RCC 7860 (cell line): ENCODE measurements at regions not wholly inside any gene's neighbourhood (a gene's known extent, or its start where the extent isn't known, plus 50 kb on each side); places are given as distances from the start of the nearest gene placed in this dataset.
"Not testable (repeated sequence)": the region's sequence is repeated elsewhere in the genome, so short reads cannot be mapped to it uniquely, and the experiment has no call there.

ENCODE experiments used
- DNase-seq: peaks from one replicate; pipeline ENCODE4 v3.0.0-alpha.2; 2015; ENCODE audit warnings: low spot score
- FAIRE-seq: peaks from 2 replicates; lab custom pipeline; 2012; peaks lifted over from hg19 to GRCh38; lab: Jason Lieb, UNC

DNA sequence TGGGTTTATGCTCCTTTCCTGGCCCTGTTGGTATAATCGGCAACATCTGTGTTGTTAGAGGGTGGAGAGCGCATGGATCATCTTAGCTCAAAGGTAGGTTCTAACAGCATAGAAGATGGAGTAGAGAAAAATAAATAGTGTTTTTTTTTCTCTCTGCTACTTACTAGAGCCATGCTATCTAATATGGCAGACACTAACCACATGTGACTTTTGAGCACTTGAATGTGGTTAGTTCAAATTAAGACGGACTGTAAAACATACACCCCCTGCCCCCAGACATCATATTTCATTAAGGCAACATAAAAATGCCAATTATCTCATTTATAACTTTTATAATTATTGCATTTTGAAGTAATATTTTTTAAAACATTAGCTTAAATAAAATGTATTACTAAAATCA lies 525.1 kb downstream of the KIF20B start:
- FAIRE-seq, result no peak

GRCh38 chr10:90227217-90227656 lies 525.8 kb downstream of the KIF20B start:
- DNase-seq (peak; percentile 97), FAIRE-seq (peak; percentile 100)

More for the DNA sequence above, 525.1 kb downstream of the KIF20B start:
- DNase-seq, result no peak

- DNase-seq (peak; percentile 60), FAIRE-seq (no peak)
Measured at GRCh38 chr10:90227786-90228185, 526.4 kb downstream of the KIF20B start.

DNA sequence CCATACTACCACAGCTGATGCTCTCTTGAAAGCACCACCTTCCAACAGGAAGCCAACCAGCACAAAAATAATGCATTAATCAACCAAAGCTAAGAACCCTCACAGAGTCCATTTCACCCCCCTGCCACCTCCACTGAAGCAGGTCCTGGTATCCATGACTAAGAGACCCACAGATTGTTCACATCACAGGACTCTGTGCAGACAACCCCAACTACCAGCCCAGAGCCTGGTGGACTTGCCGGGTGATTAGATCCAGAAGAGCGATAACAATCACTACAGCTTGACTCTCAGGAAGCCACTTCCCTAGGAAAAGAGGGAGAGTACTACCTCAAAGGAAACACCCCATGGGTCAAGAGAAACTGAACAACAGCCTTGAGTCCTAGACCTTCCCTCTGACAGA lies 528.1 kb downstream of the KIF20B start:
- FAIRE-seq, result peak; percentile 21
- DNase-seq, result no peak

DNA sequence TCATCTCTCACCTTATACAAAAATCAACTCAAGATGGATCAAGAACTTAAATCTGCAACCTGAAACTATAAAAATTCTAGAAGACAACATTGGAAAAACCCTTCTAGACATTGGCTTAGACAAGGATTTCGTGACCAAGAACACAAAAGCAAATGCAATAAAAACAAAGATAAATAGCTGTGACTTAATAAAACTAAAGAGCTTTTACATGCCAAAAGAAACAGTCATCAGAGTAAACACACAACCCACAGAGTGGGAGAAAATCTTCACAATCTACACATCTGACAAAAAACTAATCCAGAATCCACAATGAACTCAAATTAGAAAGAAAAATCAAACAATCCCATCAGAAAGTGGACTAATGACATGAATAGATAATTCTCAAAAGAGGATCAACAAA lies 532.4 kb downstream of the KIF20B start:
- FAIRE-seq, DNase-seq: not testable (repeated sequence)

DNA sequence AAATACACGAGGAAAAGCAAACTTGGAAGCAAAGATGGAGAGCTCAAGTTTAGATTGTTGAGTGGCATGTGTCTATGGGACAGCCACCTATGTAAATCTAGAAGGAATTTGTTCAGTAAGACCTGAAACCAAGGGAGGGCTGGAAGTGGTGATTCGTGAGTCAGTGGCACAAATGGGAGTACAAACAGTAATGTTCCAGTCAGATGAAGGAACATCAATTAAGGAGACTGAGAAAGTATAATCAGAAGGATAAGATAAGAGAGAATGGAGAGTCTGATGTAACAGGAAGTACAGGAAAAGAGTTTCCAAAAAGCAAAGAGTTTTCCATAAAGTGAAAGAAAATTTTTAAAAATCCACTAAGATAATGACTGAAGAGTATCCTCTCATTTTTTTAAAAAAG lies 544.2 kb downstream of the KIF20B start:
- FAIRE-seq (no peak), DNase-seq (no peak)

- not testable (repeated sequence) for FAIRE-seq, DNase-seq
Measured at GRCh38 chr10:90250784-90251183, 549.4 kb downstream of the KIF20B start.

DNA sequence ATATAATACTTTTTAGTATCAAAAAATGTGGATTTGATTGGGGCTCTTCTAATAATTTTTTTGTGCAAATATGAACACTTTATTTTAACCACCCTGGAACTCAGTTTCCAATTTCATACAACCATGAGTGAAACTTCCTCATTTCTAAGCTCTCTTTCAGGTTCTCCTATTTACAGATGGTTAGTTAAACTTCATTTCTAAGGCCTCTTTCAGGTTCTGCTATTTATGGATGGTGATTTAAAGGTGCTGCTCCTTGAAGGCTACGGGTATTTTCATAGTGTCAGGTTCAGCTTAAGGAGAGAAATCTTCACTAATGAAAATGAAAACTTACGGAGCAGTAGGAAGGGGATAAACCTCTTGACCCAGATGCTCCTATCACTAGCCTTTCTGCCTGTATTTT lies 568.3 kb downstream of the KIF20B start:
- FAIRE-seq (no peak), DNase-seq (no peak)

GRCh38 chr10:90274721-90275468 lies 573.5 kb downstream of the KIF20B start:
- DNase-seq, result no peak
- FAIRE-seq, result no peak

GRCh38 chr10:90276894-90277475 lies 575.6 kb downstream of the KIF20B start:
- FAIRE-seq (no peak), DNase-seq (no peak)

- no peak for FAIRE-seq
- no peak for DNase-seq
Measured at GRCh38 chr10:90286406-90286805, 571.4 kb downstream of the HTR7 start.

- no peak for DNase-seq
- FAIRE-seq, result no peak
Measured at GRCh38 chr10:90286941-90287340, 570.9 kb downstream of the HTR7 start.

GRCh38 chr10:90288391-90288933 lies 569.4 kb downstream of the HTR7 start:
- FAIRE-seq, result no peak
- DNase-seq, result no peak

DNA sequence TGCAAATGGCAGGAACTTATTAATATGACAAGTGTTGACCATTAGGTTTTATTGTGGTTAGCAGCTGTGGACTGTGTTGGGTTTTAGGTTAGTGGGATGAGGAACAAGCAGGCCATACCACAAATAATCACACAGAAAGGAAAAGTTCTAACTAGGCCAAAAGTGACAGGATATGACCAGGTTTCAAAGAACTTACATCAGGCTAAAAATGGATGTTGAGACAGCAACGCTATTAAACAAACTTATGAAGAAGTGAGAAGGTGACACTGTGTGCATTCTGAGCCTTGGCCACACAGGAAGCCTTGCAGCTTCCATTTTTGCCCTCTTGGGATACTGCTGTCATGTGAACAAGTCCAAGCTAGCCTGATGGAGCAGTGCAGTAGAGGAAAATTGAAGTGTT lies 568.8 kb downstream of the HTR7 start:
- no peak for FAIRE-seq
- DNase-seq, result no peak

DNA sequence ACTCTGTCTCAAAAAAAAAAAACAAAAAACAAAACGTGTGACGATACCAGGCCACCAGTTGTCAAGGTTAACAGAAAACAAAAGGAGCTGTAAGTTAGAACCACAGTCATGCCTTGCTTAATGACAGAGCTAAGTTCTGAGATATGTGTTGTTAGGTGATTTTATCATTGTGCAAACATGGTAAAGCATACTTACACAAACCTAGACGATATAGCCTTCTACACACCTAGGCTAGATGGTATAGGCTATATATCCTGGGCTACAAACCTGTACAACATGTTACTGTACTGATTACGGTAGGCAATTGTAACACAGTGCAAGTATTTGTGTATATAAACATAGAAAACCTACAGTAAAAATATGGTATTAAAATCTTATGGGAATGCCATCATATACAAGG lies 564.2 kb downstream of the HTR7 start:
- DNase-seq (no peak), FAIRE-seq (no peak)

DNA sequence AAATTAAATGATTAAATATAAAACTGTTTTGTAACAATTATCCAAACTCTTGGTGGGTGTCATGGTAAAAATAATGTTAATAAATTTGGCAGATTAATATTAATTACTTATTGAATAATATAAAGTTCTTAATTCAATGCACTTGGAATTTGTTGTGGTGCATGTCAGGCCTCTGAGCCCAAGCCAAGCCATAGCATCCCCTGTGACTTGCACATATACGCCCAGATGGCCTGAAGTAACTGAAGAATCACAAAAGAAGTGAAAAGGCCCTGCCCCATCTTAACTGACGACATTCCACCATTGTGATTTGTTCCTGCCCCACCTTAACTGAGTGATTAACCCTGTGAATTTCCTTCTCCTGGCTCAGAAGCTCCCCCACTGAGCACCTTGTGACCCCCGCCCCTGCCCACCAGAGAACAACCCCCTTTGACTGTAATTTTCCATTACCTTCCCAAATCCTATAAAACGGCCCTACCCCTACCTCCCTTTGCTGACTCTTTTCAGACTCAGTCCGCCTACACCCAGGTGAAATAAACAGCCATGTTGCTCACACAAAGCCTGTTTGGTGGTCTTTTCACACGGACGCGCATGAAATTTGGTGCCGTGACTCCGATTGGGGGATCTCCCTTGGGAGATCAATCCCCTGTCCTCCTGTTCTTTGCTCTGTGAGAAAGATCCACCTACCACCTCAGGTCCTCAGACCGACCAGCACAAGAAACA lies 562.9 kb downstream of the HTR7 start:
- FAIRE-seq, DNase-seq: not testable (repeated sequence)

- not testable (repeated sequence) for DNase-seq, FAIRE-seq
Measured at GRCh38 chr10:90302031-90302430, 555.8 kb downstream of the HTR7 start.

- no peak for DNase-seq
- FAIRE-seq, result no peak
Measured at GRCh38 chr10:90302758-90303481, 554.9 kb downstream of the HTR7 start.

DNA sequence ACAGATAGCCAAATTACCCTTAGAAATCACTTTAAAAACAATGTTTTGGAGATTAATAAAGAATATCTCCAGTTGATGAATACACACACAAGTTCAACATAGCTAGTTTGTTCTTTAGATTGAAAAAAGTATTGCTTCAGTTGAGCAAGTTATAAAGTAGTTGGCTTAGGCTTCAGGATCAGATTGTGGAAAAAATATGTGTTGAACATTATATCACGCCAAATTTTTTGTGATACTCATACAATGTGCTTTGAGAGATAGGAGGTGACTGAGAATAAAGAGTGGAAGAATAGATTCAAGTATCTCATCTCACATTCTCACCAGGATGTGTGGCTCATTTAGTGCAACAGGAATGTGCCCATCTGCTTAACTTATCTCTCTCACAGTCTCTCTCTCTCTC lies 553.3 kb downstream of the HTR7 start:
- no peak for DNase-seq
- FAIRE-seq, result no peak

- peak; percentile 74 for DNase-seq
- FAIRE-seq, result no peak
Measured at GRCh38 chr10:90306187-90306586, 551.7 kb downstream of the HTR7 start.

- no peak for DNase-seq
- FAIRE-seq, result no peak
Measured at GRCh38 chr10:90308223-90308622, 549.6 kb downstream of the HTR7 start.
